OCI-LY7 (cell line): ENCODE measurements at regions not wholly inside any gene's neighbourhood (a gene's known extent, or its start where the extent isn't known, plus 50 kb on each side); places are given as distances from the start of the nearest gene placed in this dataset.

Source experiments
- BruUV-seq: library from RNA; stranded (reverse); fragments of 400-500 nt; replicated peaks from 2 replicates; lab custom pipeline; 2021; lab: Mats Ljungman, UMichigan
- CTCF ChIA-PET: fragments of 300-600 bp; sonication (Branson Sonifier 250); formaldehyde crosslinking; loops from one replicate; lab custom pipeline; 2022; ENCODE audit warnings: antibody characterized with exemption; ENCODE audit not compliant: unreplicated experiment; lab: Charles Lee
- POLR2A ChIA-PET: fragments of 300-600 bp; sonication (Branson Sonifier 250); formaldehyde crosslinking; loops from one replicate; lab custom pipeline; 2022; ENCODE audit warnings: antibody characterized with exemption; lab: Charles Lee
- DNase-seq: peaks from one replicate; pipeline ENCODE4 v3.0.0-alpha.2; 2015; ENCODE audit warnings: low spot score
- H2AFZ ChIP-seq: fragments of 200-600 bp; sonication (generic), shearing (Covaris generic); 2 replicates; pipeline ENCODE4 v1.6.1; 2014; ENCODE audit warnings: mild to moderate bottlenecking, antibody characterized with exemption, low read length, moderate library complexity
- H3K27ac ChIP-seq: fragments of 200-600 bp; sonication (generic); 2 replicates; pipeline ENCODE4 v1.5.1; 2014; ENCODE audit warnings: mixed run types, low read depth, mild to moderate bottlenecking, moderate library complexity, low read length, inconsistent platforms; ENCODE audit not compliant: poor library complexity, severe bottlenecking
- H3K36me3 ChIP-seq: fragments of 200-600 bp; sonication (generic); 2 replicates; pipeline ENCODE4 v1.6.1; 2014; ENCODE audit warnings: mild to moderate bottlenecking, antibody characterized with exemption, low read length, moderate library complexity, mixed read lengths; ENCODE audit not compliant: insufficient read depth
- H3K4me1 ChIP-seq: fragments of 200-600 bp; sonication (generic); 2 replicates; pipeline ENCODE4 v1.5.1; 2014; ENCODE audit warnings: mild to moderate bottlenecking, low read length; ENCODE audit not compliant: insufficient read depth, poor library complexity, severe bottlenecking
- H3K4me2 ChIP-seq: fragments of 200-600 bp; sonication (generic); 2 replicates; pipeline ENCODE4 v1.6.1; 2014; ENCODE audit warnings: mild to moderate bottlenecking, low read length
- H3K4me3 ChIP-seq: fragments of 200-600 bp; sonication (generic); 2 replicates; pipeline ENCODE4 v1.5.1; 2014; ENCODE audit warnings: mild to moderate bottlenecking, low read depth, low read length; ENCODE audit not compliant: poor library complexity, severe bottlenecking
- H3K79me2 ChIP-seq: fragments of 200-600 bp; sonication (generic); 2 replicates; pipeline ENCODE4 v1.6.1; 2016; ENCODE audit warnings: low read depth, mild to moderate bottlenecking, low read length, moderate library complexity, mixed read lengths; ENCODE audit not compliant: insufficient read depth
- H3K9me2 ChIP-seq: fragments of 200-600 bp; sonication (generic); 2 replicates; pipeline ENCODE4 v1.6.1; 2016; ENCODE audit warnings: mild to moderate bottlenecking, low read length, mixed read lengths; ENCODE audit not compliant: insufficient read depth
- H3K9me3 ChIP-seq: fragments of 200-600 bp; sonication (generic); 2 replicates; pipeline ENCODE4 v1.6.1; 2014; ENCODE audit warnings: mild to moderate bottlenecking, mixed run types, low read length, mixed read lengths
- H4K20me1 ChIP-seq: fragments of 200-600 bp; sonication (generic); 2 replicates; pipeline ENCODE4 v1.6.1; 2014; ENCODE audit warnings: mild to moderate bottlenecking, antibody characterized with exemption, low read length, moderate library complexity, mixed read lengths; ENCODE audit not compliant: insufficient read depth
- EZH2phosphoT487 ChIP-seq: fragments of 200-600 bp; sonication (generic); IDR thresholded peaks from 2 replicates; pipeline ENCODE4 v1.6.1; 2018; ENCODE audit warnings: low read depth, borderline replicate concordance, mild to moderate bottlenecking, mixed run types, antibody characterized with exemption, low read length, moderate library complexity, mixed read lengths
- intact Hi-C: fragments of 100-400 bp; cut with micrococcal nuclease; formaldehyde crosslinking; loops from one replicate; pipeline ENCODE4 v1.10.0; 2022; ENCODE audit not compliant: unreplicated experiment
- TF ChIP-seq, protein P1 (sequence below): fragments of 200-600 bp; sonication (generic); conservative IDR thresholded peaks from 2 replicates; pipeline ENCODE4 v1.5.1; 2014; ENCODE audit warnings: mild to moderate bottlenecking, antibody characterized with exemption, low read length, moderate library complexity, mixed read lengths

DNA sequence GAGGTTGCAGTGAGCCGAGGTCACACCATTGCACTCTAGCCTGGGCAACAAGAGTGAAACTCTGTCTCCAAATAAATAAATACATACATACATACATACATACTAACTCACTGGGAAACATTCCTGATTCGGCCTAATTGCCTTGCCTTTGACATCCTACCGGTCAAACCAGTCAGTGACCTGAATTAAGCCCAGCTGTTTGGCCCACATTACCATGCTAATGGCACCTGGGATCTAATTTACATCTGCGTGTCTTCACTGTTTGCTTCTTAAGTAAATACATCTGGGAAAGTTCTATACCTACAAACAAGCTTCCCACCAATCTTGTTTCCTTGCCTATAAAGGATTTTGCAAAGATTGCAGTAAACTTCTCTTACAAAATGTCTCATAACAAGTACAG, 230.2 kb upstream of the ZC3H15 start:
- POLR2A ChIA-PET = no interaction called here
- intact Hi-C loops = loop anchor here (10.0 kb wide), 1 partner anchor 961 kb away; no protein-coding TSS in a partner anchor

DNA sequence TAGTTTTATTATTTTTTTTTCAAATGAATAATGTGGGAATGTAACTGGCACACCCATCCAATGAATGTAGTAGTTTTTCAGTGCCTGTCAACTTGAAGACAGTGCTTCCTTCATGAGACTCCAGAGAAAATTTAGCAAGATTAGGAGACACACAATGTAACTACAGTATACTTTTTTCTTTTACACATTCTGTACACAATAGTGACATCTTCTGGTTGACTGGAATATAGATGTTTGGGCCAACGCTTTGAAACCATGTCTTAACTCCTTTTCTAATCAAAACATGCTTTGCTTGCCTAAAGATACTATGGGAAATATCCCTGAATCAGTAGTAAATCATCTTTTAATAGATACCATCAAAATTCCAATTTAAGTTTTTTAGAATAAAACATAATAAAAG, 229.5 kb upstream of the ZC3H15 start:
- H4K20me1 ChIP-seq = no peaks in the 10 kb centered on the region
- no peak overlapping the region for H3K4me3 ChIP-seq
- H3K9me3 ChIP-seq = no peaks in the 10 kb centered on the region
- H3K4me2 ChIP-seq = no peak overlapping the region
- no peak overlapping the region for H2AFZ ChIP-seq
- ChIA-PET POLR2A (no interaction called here), CTCF (no interaction called here)
- H3K79me2 ChIP-seq = no peaks in the 10 kb centered on the region
- intact Hi-C loops = loop anchor here (10.0 kb wide), 1 partner anchor 962 kb away; no protein-coding TSS in a partner anchor
- peak; percentile 19 for DNase-seq
- H3K4me1 ChIP-seq = no peaks in the 10 kb centered on the region
- no peaks in the 10 kb centered on the region for H3K36me3 ChIP-seq
- H3K9me2 ChIP-seq = no peaks in the 10 kb centered on the region
- TF ChIP-seq EZH2phosphoT487 = no peak
- TF ChIP-seq, protein P1, sequence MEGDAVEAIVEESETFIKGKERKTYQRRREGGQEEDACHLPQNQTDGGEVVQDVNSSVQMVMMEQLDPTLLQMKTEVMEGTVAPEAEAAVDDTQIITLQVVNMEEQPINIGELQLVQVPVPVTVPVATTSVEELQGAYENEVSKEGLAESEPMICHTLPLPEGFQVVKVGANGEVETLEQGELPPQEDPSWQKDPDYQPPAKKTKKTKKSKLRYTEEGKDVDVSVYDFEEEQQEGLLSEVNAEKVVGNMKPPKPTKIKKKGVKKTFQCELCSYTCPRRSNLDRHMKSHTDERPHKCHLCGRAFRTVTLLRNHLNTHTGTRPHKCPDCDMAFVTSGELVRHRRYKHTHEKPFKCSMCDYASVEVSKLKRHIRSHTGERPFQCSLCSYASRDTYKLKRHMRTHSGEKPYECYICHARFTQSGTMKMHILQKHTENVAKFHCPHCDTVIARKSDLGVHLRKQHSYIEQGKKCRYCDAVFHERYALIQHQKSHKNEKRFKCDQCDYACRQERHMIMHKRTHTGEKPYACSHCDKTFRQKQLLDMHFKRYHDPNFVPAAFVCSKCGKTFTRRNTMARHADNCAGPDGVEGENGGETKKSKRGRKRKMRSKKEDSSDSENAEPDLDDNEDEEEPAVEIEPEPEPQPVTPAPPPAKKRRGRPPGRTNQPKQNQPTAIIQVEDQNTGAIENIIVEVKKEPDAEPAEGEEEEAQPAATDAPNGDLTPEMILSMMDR = peak; percentile 81
- no TSS peak for BruUV-seq
- no peak overlapping the region for H3K27ac ChIP-seq

More for the DNA sequence above, 230.2 kb upstream of the ZC3H15 start:
- DNase-seq = no peak
- Histone ChIP-seq H3K36me3 (no peaks in the 10 kb centered on the region), H3K4me2 (no peak overlapping the region), H3K9me2 (no peaks in the 10 kb centered on the region), H3K9me3 (no peaks in the 10 kb centered on the region), H3K79me2 (no peaks in the 10 kb centered on the region), H4K20me1 (no peaks in the 10 kb centered on the region), H3K27ac (no peak overlapping the region), H3K4me1 (no peaks in the 10 kb centered on the region), H3K4me3 (no peak overlapping the region), H2AFZ (no peak overlapping the region)
- TF ChIP-seq EZH2phosphoT487 = no peak
- TF ChIP-seq, protein P1 = no peak
- CTCF ChIA-PET = no interaction called here
- no TSS peak for BruUV-seq

DNA sequence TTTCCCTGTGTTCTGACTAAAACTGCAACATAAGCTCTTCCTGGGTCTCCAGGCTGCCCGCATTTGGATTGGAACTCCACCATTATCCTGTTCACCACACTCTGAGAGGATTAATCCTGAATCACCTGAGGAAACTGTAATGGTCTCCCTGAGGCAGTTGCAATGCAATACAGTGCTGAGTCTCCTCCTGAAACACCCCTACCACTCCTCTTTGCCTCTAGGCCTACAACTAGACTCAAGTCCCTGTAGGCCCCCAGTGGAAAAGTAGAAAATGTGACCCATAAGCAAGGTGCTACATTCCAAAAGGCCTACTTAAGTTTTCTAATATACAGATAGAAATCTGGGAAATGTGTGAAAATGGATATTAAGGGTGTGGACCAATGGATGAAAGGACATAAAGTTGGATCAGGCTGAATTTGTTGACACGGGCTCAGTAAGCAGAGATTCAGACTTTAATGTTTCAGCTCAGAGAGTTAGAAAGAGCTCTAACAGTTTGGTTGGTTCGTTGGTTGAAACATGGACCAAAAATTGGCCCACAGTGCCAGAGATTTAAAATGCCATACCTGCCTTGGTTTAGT, 222.3 kb upstream of the ZC3H15 start:
- H4K20me1 ChIP-seq = no peaks in the 10 kb centered on the region
- H3K36me3 ChIP-seq = no peaks in the 10 kb centered on the region
- ChIA-PET CTCF (no interaction called here), POLR2A (no interaction called here)
- H3K4me3 ChIP-seq = no peak overlapping the region
- no TSS peak for BruUV-seq
- no peaks in the 10 kb centered on the region for H3K9me2 ChIP-seq
- TF ChIP-seq, protein P1 = no peak
- no peak for TF ChIP-seq EZH2phosphoT487
- no peak overlapping the region for H3K4me2 ChIP-seq
- H3K9me3 ChIP-seq = no peaks in the 10 kb centered on the region
- H3K79me2 ChIP-seq = no peaks in the 10 kb centered on the region
- H2AFZ ChIP-seq = no peak overlapping the region
- no peak for DNase-seq
- no peak overlapping the region for H3K27ac ChIP-seq
- intact Hi-C loops = no loop called here
- H3K4me1 ChIP-seq = no peaks in the 10 kb centered on the region
